Endothelial cell of umbilical vein (primary cell): ENCODE measurements at regions not wholly inside any gene's neighbourhood (a gene's known extent, or its start where the extent isn't known, plus 50 kb on each side); places are given as distances from the start of the nearest gene placed in this dataset.
A peak's percentile ranks its signal among the peaks of the same experiment; 100 is the strongest.

ENCODE experiments used
- BruUV-seq: library from RNA; stranded (reverse); fragments of 400-500 nt; replicated peaks from 2 replicates; lab custom pipeline; 2021; lab: Mats Ljungman, UMichigan
- CTCF ChIA-PET: fragments of 300-600, 350-600 bp; sonication (Branson Sonifier 250); formaldehyde crosslinking; loops from one replicate; lab custom pipeline; 2021; ENCODE audit warnings: antibody characterized with exemption, inconsistent platforms; lab: Charles Lee
- POLR2A ChIA-PET: fragments of 300-600, 350-600 bp; sonication (Branson Sonifier 250); formaldehyde crosslinking; loops from one replicate; lab custom pipeline; 2021; ENCODE audit warnings: antibody characterized with exemption, inconsistent platforms; lab: Charles Lee
- DNase-seq: peaks from one replicate; pipeline ENCODE4 v3.0.0-alpha.2; 2011; ENCODE audit warnings: low read depth, low spot score
- FAIRE-seq: peaks from 2 replicates; lab custom pipeline; 2011; peaks lifted over from hg19 to GRCh38; lab: Jason Lieb, UNC
- H2AFZ ChIP-seq: 2 replicates; pipeline ENCODE4 v1.6.0; 2012; ENCODE audit warnings: low read depth, low read length, control low read depth, inconsistent platforms
- H3K27ac ChIP-seq: 2 replicates; pipeline ENCODE4 v1.5.1; 2011; ENCODE audit warnings: low read depth, mild to moderate bottlenecking, control low read depth, low read length, moderate library complexity; ENCODE audit not compliant: insufficient read depth
- H3K27me3 ChIP-seq, 2 experiments: 2 replicates each; pipeline versions ENCODE4 v1.6.0 to v1.6.1; 2011; ENCODE audit warnings: low read length in 2 of 2, mixed read lengths in 1 of 2; ENCODE audit not compliant: control insufficient read depth in 2 of 2, insufficient read depth in 2 of 2
- H3K36me3 ChIP-seq, 2 experiments: 2 replicates in 1 of 2; 3 replicates in 1 of 2; pipeline ENCODE4 v1.5.1; 2011; ENCODE audit warnings: low read length in 2 of 2, mild to moderate bottlenecking in 1 of 2, moderate library complexity in 1 of 2; ENCODE audit not compliant: control insufficient read depth in 2 of 2, insufficient read depth in 2 of 2; ENCODE audit errors: extremely low read depth in 1 of 2
- H3K4me1 ChIP-seq: 3 replicates; pipeline ENCODE4 v1.5.1; 2011; ENCODE audit warnings: mild to moderate bottlenecking, low read length; ENCODE audit not compliant: control insufficient read depth, insufficient read depth; ENCODE audit errors: extremely low read depth
- H3K4me2 ChIP-seq: 2 replicates; pipeline ENCODE4 v1.6.1; 2011; ENCODE audit warnings: low read length, control low read depth, mixed read lengths; ENCODE audit not compliant: insufficient read depth
- H3K4me3 ChIP-seq, 3 experiments: fragments of 200-600 bp in 1 of 3; sonication (generic), shearing (Covaris generic) in 1 of 3; replicated peaks in 1 of 3; 2 replicates each; pipeline ENCODE4 v1.5.1; 2011 to 2016; ENCODE audit warnings: control low read depth in 3 of 3, low read length in 3 of 3, mild to moderate bottlenecking in 2 of 3, inconsistent platforms in 1 of 3, low read depth in 1 of 3, moderate library complexity in 1 of 3; ENCODE audit not compliant: insufficient read depth in 1 of 3
- H3K79me2 ChIP-seq: 2 replicates; pipeline ENCODE4 v1.6.0; 2012; ENCODE audit warnings: low read length, inconsistent platforms; ENCODE audit not compliant: control insufficient read depth, insufficient read depth
- H3K9ac ChIP-seq: replicated peaks from 2 replicates; pipeline ENCODE3; 2011; ENCODE audit warnings: low read length, control low read depth; ENCODE audit not compliant: insufficient read depth; ENCODE audit errors: extremely low read depth
- H3K9me1 ChIP-seq: replicated peaks from 3 replicates; pipeline ENCODE4 v1.6.0; 2011; ENCODE audit warnings: mild to moderate bottlenecking, low read length; ENCODE audit not compliant: control insufficient read depth, insufficient read depth; ENCODE audit errors: extremely low read depth
- H3K9me3 ChIP-seq: replicated peaks from 2 replicates; pipeline ENCODE4 v1.5.1; 2012; ENCODE audit warnings: low read length, inconsistent platforms; ENCODE audit not compliant: control insufficient read depth, insufficient read depth
- H4K20me1 ChIP-seq: replicated peaks from 2 replicates; pipeline ENCODE3; 2011; ENCODE audit warnings: mild to moderate bottlenecking, low read length; ENCODE audit not compliant: control insufficient read depth, insufficient read depth; ENCODE audit errors: extremely low read depth
- CTCF ChIP-seq, 2 donors: IDR thresholded peaks; 1 replicate in 1 of 2; 2 replicates in 1 of 2; pipeline ENCODE4 v1.5.1; 2011; ENCODE audit warnings: low read length in 2 of 2, mild to moderate bottlenecking in 2 of 2, moderate library complexity in 2 of 2, control low read depth in 1 of 2, inconsistent platforms in 1 of 2, low read depth in 1 of 2; ENCODE audit not compliant: insufficient read depth in 1 of 2; ENCODE audit errors: extremely low read depth in 1 of 2
- FOS ChIP-seq: IDR thresholded peaks from 2 replicates; pipeline ENCODE4 v1.6.1; 2011; ENCODE audit warnings: mild to moderate bottlenecking, low read length, moderate library complexity, borderline replicate concordance; ENCODE audit not compliant: insufficient read depth
- GATA2 ChIP-seq: IDR thresholded peaks from 2 replicates; pipeline ENCODE4 v1.7.0; 2011; ENCODE audit warnings: low read depth, mild to moderate bottlenecking, moderate library complexity, mixed read lengths, low read length; ENCODE audit not compliant: insufficient read length, insufficient read depth
- MYC ChIP-seq: IDR thresholded peaks from one replicate; pipeline ENCODE4 v1.6.1; 2011; ENCODE audit warnings: mild to moderate bottlenecking, low read depth, low read length
- dilution Hi-C: fragments of 300-500 bp; cut with MboI; formaldehyde crosslinking; loops from one replicate; pipeline ENCODE4 v1.15.0; 2019; ENCODE audit warnings: low sequenced_read_pairs; ENCODE audit not compliant: extremely low pct_ligation_motif_present
- intact Hi-C: fragments of 100-400 bp; cut with micrococcal nuclease; formaldehyde crosslinking; loops from one replicate; pipeline ENCODE4 v1.10.0; 2022

- Histone ChIP-seq H3K9me3 (no peaks in the 10 kb centered on the region), H3K36me3 (no peaks in the 10 kb centered on the region), H3K4me2 (no peak overlapping the region), H3K79me2 (no peaks in the 10 kb centered on the region), H3K27ac (no peak overlapping the region), H3K4me3 (no peak overlapping the region), H2AFZ (no peak overlapping the region), H3K27me3 (no peaks in the 10 kb centered on the region), H3K9ac (no peak overlapping the region), H3K4me1 (no peaks in the 10 kb centered on the region), H3K9me1 (no peaks in the 10 kb centered on the region), H4K20me1 (no peaks in the 10 kb centered on the region)
- no peak for FAIRE-seq
- no peak for DNase-seq
- dilution Hi-C loops, result no loop called here
- intact Hi-C loops, result no loop called here
- ChIA-PET POLR2A (no interaction called here), CTCF (interaction anchor here (1.2 kb wide), 1 partner anchor 21 kb away, joined by 4 read pairs; no protein-coding TSS in a partner anchor)
- TF ChIP-seq FOS (no peak), CTCF (IDR thresholded peaks at IDR 0.05; ENCODE audit: extremely low read depth in 1 of 2, insufficient read depth in 1 of 2, low read depth in 1 of 2, low read length in 2 of 2) (peak in 1 of 2 donors; percentile 9)
- no TSS peak for BruUV-seq
Measured at GRCh38 chr5:145101246-145101645, 733.9 kb downstream of the PRELID2 start.

- dilution Hi-C loops (no loop called here), intact Hi-C loops (no loop called here)
- Histone ChIP-seq H3K4me2 (no peak overlapping the region), H4K20me1 (no peaks in the 10 kb centered on the region), H3K4me1 (no peaks in the 10 kb centered on the region), H3K4me3 (no peak overlapping the region), H3K79me2 (no peaks in the 10 kb centered on the region), H3K27ac (no peak overlapping the region), H3K9ac (no peak overlapping the region), H2AFZ (no peak overlapping the region), H3K36me3 (no peaks in the 10 kb centered on the region), H3K9me1 (no peaks in the 10 kb centered on the region), H3K27me3 (no peaks in the 10 kb centered on the region), H3K9me3 (no peaks in the 10 kb centered on the region)
- ChIA-PET CTCF (no interaction called here), POLR2A (no interaction called here)
- FAIRE-seq, result no peak
- no TSS peak for BruUV-seq
- TF ChIP-seq CTCF (IDR thresholded peaks at IDR 0.05; ENCODE audit: extremely low read depth in 1 of 2, insufficient read depth in 1 of 2, low read depth in 1 of 2, low read length in 2 of 2) (no peak), MYC (no peak), GATA2 (no peak)
- no peak for DNase-seq
Measured at GRCh38 chr5:145090115-145090514, 745.0 kb downstream of the PRELID2 start.
